ENCODE measurements at regions not wholly inside any gene's neighbourhood (a gene's known extent, or its start where the extent isn't known, plus 50 kb on each side); places are given as distances from the start of the nearest gene placed in this dataset.
"Not testable (repeated sequence)": the region's sequence is repeated elsewhere in the genome, so short reads cannot be mapped to it uniquely, and the experiment has no call there.

DNA sequence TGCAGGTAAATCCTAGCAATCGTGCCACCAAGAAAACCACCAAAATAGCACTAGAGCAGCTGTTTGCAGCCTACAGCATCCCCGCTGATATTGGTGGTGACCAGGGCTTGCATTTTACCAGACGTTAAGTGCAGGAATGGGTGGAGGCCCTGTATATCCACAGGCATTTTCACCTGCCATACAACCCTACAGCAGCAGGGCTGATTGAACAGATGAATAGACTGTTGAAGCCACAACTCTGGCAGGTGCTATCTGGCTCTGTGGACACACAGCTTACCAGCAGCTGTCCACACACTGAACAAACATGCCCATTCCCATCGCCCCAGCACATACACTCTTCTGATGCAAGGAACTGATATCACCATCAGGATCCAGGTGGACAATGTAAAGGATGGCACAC lies 154.5 kb upstream of the APC start:
- intact Hi-C loops (cut with DNase I; ENCODE audit: low total_unique reads), result no loop called here
- WGBS, 2 donors, result 78 to 97% methylated on average over 3 to 4 of the region's 4 CpGs
- Histone ChIP-seq H3K36me3 (ENCODE audit: low read depth, missing control alignments) (no peaks in the 10 kb centered on the region), H3K4me3 (no peak overlapping the region), H3K27me3 (no peaks in the 10 kb centered on the region), H3K27ac (no peak overlapping the region), H3K4me1 (no peaks in the 10 kb centered on the region), H3K9me3 (no peaks in the 10 kb centered on the region)
- no peak for TF ChIP-seq POLR2A (IDR thresholded peaks at IDR 0.05)
- TF ChIP-seq, protein P1, sequence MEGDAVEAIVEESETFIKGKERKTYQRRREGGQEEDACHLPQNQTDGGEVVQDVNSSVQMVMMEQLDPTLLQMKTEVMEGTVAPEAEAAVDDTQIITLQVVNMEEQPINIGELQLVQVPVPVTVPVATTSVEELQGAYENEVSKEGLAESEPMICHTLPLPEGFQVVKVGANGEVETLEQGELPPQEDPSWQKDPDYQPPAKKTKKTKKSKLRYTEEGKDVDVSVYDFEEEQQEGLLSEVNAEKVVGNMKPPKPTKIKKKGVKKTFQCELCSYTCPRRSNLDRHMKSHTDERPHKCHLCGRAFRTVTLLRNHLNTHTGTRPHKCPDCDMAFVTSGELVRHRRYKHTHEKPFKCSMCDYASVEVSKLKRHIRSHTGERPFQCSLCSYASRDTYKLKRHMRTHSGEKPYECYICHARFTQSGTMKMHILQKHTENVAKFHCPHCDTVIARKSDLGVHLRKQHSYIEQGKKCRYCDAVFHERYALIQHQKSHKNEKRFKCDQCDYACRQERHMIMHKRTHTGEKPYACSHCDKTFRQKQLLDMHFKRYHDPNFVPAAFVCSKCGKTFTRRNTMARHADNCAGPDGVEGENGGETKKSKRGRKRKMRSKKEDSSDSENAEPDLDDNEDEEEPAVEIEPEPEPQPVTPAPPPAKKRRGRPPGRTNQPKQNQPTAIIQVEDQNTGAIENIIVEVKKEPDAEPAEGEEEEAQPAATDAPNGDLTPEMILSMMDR (IDR thresholded peaks at IDR 0.05), result no peak
- no peak for DNase-seq

DNA sequence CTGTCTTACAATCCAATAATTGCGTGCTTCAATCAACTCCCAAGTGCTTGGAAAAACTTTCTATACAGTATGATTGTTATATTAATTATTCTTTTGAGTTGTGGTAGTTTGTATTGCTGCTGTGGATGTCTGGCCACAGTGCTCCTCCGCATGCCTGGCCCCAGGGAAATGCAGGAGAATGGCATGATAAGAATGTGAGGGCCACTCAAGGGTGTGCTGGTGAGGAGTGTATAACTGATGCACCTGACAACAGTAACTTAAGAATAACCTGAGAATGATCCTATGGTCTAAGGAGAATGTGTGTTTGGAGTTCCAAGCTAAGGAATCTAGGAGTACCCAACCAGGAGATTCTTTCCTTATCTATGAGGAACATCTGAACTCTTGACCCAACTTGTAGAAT lies 152.9 kb upstream of the APC start:
- Histone ChIP-seq H3K9me3 (no peaks in the 10 kb centered on the region), H3K4me3 (no peak overlapping the region), H3K27ac (no peak overlapping the region), H3K4me1 (no peaks in the 10 kb centered on the region), H3K36me3 (ENCODE audit: low read depth, missing control alignments) (no peaks in the 10 kb centered on the region), H3K27me3 (no peaks in the 10 kb centered on the region)
- TF ChIP-seq, protein P1 (IDR thresholded peaks at IDR 0.05), result no peak
- no peak for TF ChIP-seq POLR2A (IDR thresholded peaks at IDR 0.05)
- DNase-seq, result no peak
- WGBS, 2 donors, result 86 to 92% methylated on average over 2 of the region's 2 CpGs
- intact Hi-C loops (cut with DNase I; ENCODE audit: low total_unique reads), result no loop called here

DNA sequence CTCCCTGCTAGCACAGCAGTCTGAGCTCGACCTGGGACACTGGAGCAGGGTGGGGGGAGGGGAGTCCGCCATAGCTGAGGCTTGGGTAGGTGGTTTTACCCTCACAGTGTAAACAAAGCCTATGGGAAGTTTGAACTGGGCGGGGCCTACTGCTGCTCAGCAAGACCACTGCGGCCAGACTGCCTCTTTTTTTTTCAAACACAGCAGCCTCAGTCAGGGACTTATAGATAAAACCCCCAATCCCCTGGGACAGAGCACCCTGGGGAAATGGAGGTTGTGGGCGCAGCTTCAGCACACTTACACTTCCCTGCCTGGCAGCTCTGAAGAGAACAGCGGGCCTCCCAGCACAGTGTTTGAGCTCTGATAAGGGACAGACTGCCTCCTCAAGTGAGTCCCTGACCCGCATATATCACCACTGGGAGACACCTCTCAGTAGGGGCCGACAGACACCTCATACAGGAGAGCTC lies 151.1 kb upstream of the APC start:
- no peaks in the 10 kb centered on the region for H3K36me3 ChIP-seq (ENCODE audit: low read depth, missing control alignments)
- H3K9me3 ChIP-seq, result no peaks in the 10 kb centered on the region
- intact Hi-C loops (cut with DNase I; ENCODE audit: low total_unique reads), result no loop called here
- no peak for TF ChIP-seq POLR2A (IDR thresholded peaks at IDR 0.05)
- TF ChIP-seq, protein P1 (IDR thresholded peaks at IDR 0.05), result no peak
- H3K4me3 ChIP-seq, result no peak overlapping the region
- H3K27ac ChIP-seq, result no peak overlapping the region
- H3K27me3 ChIP-seq, result no peaks in the 10 kb centered on the region
- WGBS, 2 donors, result 82 to 85% methylated on average over 6 to 8 of the region's 8 CpGs
- no peaks in the 10 kb centered on the region for H3K4me1 ChIP-seq
- DNase-seq, result no peak

DNA sequence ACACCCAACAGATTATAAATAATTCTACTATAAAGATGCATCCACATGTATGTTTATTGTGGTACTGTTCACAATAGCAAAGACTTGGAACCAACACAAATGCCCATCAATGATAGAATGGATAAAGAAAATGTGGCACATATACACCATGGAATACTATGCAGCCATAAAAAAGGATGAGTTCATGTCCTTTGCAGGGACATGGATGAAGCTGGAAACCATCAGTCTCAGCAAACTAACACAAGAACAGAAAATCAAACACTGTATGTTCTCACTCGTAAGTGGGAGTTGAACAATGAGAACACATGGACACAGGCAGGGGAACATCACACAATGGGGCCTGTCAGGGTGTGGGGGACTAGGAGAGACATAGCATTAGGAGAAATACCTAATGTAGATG lies 146.8 kb upstream of the APC start:
- DNase-seq; H3K27me3 ChIP-seq; H3K4me3 ChIP-seq; H3K27ac ChIP-seq; H3K36me3 ChIP-seq (ENCODE audit: low read depth, missing control alignments); H3K9me3 ChIP-seq; intact Hi-C loops (cut with DNase I; ENCODE audit: low total_unique reads); H3K4me1 ChIP-seq: not testable (repeated sequence)
- WGBS, 2 donors, result 91 to 100% methylated on average over 1 of the region's 1 CpG

DNA sequence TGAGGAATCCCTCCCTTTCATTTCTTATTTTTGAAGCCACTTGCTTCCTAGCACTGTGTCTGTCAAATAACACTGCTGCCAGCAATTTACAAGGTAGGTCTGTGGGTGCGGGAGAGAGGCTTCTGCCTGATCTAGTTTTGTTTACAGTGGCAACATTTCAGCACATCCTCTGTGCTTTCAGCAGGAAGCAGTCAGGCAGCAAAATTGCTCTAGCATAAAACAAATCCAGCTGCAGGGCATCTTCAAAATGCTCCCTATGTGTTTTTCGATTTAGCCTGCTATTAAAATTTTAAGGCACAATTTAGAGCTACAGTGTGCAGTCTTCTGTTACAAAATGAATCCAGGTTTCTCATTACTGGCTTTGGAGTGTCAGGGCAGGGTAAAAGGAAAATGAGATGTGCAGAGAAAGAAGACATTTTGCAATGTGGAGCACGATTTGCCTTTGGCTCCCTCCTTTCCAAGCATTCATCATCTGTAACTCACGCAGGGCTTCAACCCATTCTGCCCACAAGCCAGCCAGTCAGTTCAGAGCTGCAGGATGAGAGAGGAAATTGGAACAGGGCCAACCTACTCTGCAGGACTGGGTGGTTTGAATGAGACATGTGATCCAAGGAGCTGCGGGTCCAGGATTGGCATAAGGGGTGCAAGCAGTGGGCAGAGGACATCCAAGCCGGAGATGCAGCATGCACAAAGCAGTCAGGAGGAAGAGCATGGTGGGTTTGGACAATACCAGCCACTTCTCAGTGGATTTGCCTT lies 143.4 kb upstream of the APC start:
- Histone ChIP-seq H3K9me3 (no peaks in the 10 kb centered on the region), H3K27ac (no peak overlapping the region), H3K4me3 (no peak overlapping the region), H3K36me3 (ENCODE audit: low read depth, missing control alignments) (no peaks in the 10 kb centered on the region), H3K4me1 (no peaks in the 10 kb centered on the region), H3K27me3 (no peaks in the 10 kb centered on the region)
- no peak for DNase-seq
- 48 to 60% methylated on average over 6 of the region's 6 CpGs for WGBS, 2 donors
- TF ChIP-seq POLR2A (IDR thresholded peaks at IDR 0.05), result no peak
- TF ChIP-seq, protein P1 (IDR thresholded peaks at IDR 0.05), result no peak
- intact Hi-C loops (cut with DNase I; ENCODE audit: low total_unique reads), result no loop called here
